GM12872 (cell line): ENCODE measurements at regions not wholly inside any gene's neighbourhood (a gene's known extent, or its start where the extent isn't known, plus 50 kb on each side); places are given as distances from the start of the nearest gene placed in this dataset.

Experiments used
- CTCF ChIP-seq: IDR thresholded peaks from 3 replicates; pipeline ENCODE4 v1.5.1; 2011; ENCODE audit warnings: low read depth, mild to moderate bottlenecking, low read length, moderate library complexity; ENCODE audit not compliant: insufficient read depth

DNA sequence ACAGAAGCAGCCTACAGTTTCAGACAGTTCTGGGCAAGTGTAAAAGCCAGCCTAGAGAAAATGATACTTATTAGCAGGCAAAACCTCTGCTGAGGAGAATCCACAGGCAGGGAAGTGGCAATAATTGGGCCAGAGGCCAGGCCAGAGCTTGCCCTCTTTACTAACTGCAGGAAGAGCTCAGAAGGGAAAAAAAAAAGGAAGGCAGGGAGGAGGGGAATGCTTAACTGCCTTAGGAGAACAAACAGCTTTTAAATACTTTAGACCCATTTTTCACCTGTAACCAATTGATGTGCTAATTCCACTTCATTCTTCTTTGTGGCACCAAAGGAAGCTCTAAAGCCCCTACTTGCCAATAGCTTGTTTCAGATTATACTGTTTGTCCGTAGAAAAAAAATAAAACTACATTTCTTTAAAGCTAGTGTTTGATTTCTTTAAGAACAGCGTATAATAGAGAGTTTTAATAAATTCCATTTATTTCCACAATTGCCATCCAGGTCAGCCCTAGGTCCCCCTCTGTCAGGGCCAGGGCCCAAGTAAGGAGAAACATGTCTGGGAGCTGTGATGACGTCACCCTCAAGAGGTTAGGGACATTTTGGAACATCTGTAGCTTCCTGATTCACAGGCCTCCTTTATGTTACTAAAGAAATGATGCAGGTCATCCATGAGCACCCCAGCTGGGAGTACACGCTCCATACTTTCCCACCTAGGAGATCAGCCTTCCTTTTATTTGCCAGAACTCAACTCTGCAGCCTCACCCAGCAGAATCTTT, 384.3 kb downstream of the CDC5L start:
- no peak for TF ChIP-seq CTCF

DNA sequence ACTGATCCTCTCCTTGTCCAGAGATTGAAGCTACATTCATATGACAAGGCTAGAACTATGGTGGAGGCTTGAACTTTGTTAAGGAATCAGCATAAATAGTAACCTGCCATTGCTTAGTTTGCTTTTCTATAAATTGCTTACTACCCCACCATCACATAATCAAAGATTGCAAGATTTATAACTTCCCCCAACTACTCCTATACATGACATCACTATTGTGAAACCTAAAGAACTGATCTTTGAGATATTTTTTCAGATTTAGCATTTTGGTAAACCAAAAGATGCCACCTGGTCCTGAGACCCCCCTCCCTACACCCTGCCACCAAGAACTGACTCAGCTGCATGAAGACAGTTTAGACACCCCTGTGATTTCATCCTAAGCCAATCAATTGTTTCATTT, 385.3 kb downstream of the CDC5L start:
- no peak for TF ChIP-seq CTCF

DNA sequence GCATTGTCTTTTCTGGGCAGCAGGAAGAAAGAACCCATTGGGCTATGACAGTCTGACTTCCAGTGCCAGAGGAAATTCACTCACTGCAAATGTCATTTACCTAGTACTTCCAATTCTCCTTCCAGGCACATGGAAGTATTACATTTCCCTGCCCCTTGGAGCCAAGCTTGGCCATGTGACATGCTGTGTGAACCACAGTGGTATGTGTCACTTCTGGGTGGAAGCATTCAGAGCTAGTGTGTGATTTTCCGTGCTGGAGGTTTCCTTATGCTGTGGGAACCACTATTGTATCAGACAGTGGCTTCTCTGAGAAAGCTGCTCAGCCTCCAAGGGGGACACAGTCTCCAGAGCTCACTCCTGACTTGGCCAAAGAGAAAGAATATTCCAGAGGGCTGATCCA, 387.6 kb downstream of the CDC5L start:
- TF ChIP-seq CTCF: no peak

GRCh38 chr6:44776344-44776743, 388.8 kb downstream of the CDC5L start:
- no peak for TF ChIP-seq CTCF

DNA sequence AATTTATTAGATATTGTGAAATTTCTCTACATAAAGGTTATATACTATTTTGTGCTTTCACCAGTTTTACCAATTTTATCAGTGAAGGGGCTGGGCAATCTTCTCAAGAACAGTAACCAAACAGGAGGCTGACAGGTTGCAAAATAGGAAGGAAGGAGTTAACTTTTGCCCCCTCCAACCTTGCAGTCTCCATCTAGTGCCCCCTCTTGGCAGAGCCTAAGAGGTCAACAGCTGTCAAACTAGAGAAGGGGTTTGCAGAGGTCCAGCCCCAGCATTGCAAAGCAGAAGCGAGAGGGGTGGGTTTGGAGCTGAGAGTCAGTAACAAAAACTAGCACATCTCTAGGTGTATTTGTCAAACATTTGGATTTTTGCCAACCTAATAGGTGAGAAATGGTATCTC, 391.0 kb downstream of the CDC5L start:
- no peak for TF ChIP-seq CTCF
